Gastrocnemius medialis (tissue), 4 donors: ENCODE measurements at regions not wholly inside any gene's neighbourhood (a gene's known extent, or its start where the extent isn't known, plus 50 kb on each side); places are given as distances from the start of the nearest gene placed in this dataset.

Experiments used
- CTCF ChIP-seq, 5 experiments: fragments of 450-650 bp in 3 of 5; fragments of 200-600 bp in 2 of 5; sonication (generic) in 2 of 5; IDR thresholded peaks in 4 of 5; conservative IDR thresholded peaks in 1 of 5; 1 replicate in 4 of 5; 2 replicates in 1 of 5; pipeline ENCODE4 v1.5.1; 2016 to 2019; ENCODE audit warnings: antibody characterized with exemption in 5 of 5, mild to moderate bottlenecking in 3 of 5, moderate library complexity in 3 of 5
- POLR2A ChIP-seq, 2 donors: fragments of 450-650 bp; IDR thresholded peaks; one replicate each; pipeline ENCODE4 v1.6.1; 2017; ENCODE audit warnings: antibody characterized with exemption in 2 of 2, mild to moderate bottlenecking in 2 of 2, moderate library complexity in 2 of 2

GRCh38 chr11:109859045-109859724 lies 234.0 kb upstream of the ZC3H12C start:
- TF ChIP-seq CTCF (IDR thresholded peaks at IDR 0.05 in 4 of 5, conservative IDR thresholded peaks at IDR 0.05 in 1 of 5) (no peak), POLR2A (IDR thresholded peaks at IDR 0.05) (no peak)
